ENCODE measurements at regions not wholly inside any gene's neighbourhood (a gene's known extent, or its start where the extent isn't known, plus 50 kb on each side); places are given as distances from the start of the nearest gene placed in this dataset.
A peak's percentile ranks its signal among the peaks of the same experiment; 100 is the strongest.

DNA sequence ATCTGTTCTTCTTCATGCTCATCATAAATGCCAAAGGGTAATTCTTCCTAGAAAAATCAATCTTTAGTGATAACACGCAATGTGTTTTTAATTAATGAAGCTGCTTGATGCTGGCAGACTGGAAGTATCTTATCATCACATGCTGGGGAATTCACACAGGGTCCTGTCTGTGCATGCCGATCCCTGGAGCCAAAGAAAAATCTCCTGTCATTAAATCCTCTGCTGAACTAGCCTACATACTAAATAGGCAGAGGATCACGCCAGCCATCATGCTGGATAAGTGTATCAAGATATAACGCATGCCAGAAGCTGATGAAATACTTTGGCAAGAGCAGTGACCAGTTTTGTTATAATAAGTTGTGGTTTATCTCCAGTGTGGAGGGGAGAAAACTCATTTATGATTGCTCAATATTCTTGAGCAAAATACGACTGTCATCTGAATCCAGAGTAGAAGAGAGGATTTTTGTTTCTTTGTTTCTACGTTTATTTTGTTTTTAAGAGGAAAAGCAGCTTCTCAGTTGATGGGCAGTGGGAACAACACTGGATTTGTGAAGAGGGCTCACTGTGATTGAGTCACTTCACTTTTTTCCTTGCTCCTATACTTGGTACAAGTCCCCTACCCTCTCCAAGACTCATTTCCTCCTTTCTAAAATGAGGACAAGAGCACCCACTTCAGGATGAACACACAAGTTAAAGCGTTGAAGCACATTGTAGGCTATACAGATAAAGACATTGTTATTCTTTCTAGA lies 649.1 kb downstream of the TNS3 start:
- DNase-seq, result peak; percentile 26
- Histone ChIP-seq H3K9me3 (no peaks in the 10 kb centered on the region), H3K27me3 (no peaks in the 10 kb centered on the region), H3K27ac (no peak overlapping the region), H3K4me1 (no peaks in the 10 kb centered on the region), H3K36me3 (ENCODE audit: low read depth, missing control alignments) (no peaks in the 10 kb centered on the region), H3K4me3 (no peak overlapping the region)
- WGBS, 2 donors, result 42 to 54% methylated on average over 7 of the region's 7 CpGs
- intact Hi-C loops (cut with DNase I; ENCODE audit: low total_unique reads), result no loop called here
- TF ChIP-seq, protein P1, sequence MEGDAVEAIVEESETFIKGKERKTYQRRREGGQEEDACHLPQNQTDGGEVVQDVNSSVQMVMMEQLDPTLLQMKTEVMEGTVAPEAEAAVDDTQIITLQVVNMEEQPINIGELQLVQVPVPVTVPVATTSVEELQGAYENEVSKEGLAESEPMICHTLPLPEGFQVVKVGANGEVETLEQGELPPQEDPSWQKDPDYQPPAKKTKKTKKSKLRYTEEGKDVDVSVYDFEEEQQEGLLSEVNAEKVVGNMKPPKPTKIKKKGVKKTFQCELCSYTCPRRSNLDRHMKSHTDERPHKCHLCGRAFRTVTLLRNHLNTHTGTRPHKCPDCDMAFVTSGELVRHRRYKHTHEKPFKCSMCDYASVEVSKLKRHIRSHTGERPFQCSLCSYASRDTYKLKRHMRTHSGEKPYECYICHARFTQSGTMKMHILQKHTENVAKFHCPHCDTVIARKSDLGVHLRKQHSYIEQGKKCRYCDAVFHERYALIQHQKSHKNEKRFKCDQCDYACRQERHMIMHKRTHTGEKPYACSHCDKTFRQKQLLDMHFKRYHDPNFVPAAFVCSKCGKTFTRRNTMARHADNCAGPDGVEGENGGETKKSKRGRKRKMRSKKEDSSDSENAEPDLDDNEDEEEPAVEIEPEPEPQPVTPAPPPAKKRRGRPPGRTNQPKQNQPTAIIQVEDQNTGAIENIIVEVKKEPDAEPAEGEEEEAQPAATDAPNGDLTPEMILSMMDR (IDR thresholded peaks at IDR 0.05), result no peak
- no peak for TF ChIP-seq POLR2A (IDR thresholded peaks at IDR 0.05)

DNA sequence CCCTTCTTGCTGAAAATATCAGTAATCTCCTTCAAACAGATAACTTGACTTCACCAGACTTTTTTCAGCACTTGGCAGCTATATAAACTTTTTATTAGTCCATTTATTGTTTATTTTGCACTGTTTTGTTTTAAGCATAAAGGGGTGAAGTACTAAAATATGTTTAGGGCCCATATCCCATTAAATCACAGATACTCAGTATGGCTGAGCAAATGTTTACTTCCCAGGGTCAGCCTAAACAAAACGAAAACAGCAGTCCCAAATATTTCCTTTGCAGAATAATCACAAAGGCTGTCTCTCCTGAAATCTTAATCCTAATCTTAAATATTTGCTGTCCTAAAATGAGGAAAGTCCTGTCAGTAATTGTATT lies 649.6 kb downstream of the TNS3 start:
- intact Hi-C loops (cut with DNase I; ENCODE audit: low total_unique reads), result no loop called here
- H3K27ac ChIP-seq, result no peak overlapping the region
- no peaks in the 10 kb centered on the region for H3K36me3 ChIP-seq (ENCODE audit: low read depth, missing control alignments)

DNA sequence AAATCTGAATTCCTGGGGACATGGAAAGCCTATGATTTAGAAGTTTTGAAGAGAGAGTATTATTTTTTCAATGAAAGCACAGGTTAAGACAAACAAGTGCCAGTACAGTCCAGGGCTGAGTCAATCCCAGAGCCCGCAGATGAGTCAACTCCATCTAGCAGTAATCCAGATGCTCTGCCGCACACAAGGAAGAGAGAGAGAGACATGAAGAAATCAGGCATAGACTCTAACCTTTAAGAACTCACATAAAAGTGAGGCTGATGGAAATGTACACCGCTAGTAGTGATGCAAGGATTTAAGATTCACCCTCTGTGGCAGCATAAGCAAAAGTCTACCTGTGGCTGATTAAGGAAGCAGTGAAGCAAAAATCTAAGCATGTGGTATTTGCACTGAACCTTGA lies 651.5 kb downstream of the TNS3 start:
- H3K4me1 ChIP-seq, result no peaks in the 10 kb centered on the region

More for the DNA sequence above, 649.6 kb downstream of the TNS3 start:
- DNase-seq, result no peak
- TF ChIP-seq, protein P1 (IDR thresholded peaks at IDR 0.05), result no peak
- no peak for TF ChIP-seq POLR2A (IDR thresholded peaks at IDR 0.05)
- Histone ChIP-seq H3K9me3 (no peaks in the 10 kb centered on the region), H3K4me3 (no peak overlapping the region), H3K4me1 (no peaks in the 10 kb centered on the region), H3K27me3 (no peaks in the 10 kb centered on the region)
- WGBS, 2 donors, result 21 to 65% methylated on average over 1 of the region's 1 CpG

DNA sequence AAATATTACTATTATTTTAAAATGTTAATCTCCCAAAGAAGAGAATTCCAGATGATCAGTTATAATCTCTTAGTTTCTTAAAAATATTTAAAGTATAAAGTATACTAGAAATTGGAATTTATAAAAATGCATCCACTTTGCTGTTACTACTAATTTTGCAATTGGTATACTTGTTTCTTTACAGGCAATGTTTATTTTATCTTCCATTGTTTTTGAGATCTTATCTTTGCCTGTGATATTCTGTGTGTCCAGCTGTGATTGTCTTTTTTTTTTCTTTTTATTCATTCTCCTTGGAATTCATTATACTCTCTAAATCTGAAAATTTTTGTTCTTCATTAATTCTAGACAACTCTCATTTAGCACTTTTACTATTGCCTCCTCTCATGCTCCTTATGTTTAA lies 652.6 kb downstream of the TNS3 start:
- Histone ChIP-seq H3K4me1 (no peaks in the 10 kb centered on the region), H3K4me3 (no peak overlapping the region), H3K27ac (no peak overlapping the region), H3K9me3 (no peaks in the 10 kb centered on the region), H3K36me3 (ENCODE audit: low read depth, missing control alignments) (no peaks in the 10 kb centered on the region), H3K27me3 (no peaks in the 10 kb centered on the region)
- DNase-seq, result no peak
- intact Hi-C loops (cut with DNase I; ENCODE audit: low total_unique reads), result no loop called here
- TF ChIP-seq, protein P1 (IDR thresholded peaks at IDR 0.05), result no peak
- TF ChIP-seq POLR2A (IDR thresholded peaks at IDR 0.05), result no peak

More for the DNA sequence above, 651.5 kb downstream of the TNS3 start:
- no peak for DNase-seq
- 73 to 95% methylated on average over 3 of the region's 3 CpGs for WGBS, 2 donors
- Histone ChIP-seq H3K9me3 (no peaks in the 10 kb centered on the region), H3K4me3 (no peak overlapping the region), H3K36me3 (ENCODE audit: low read depth, missing control alignments) (no peaks in the 10 kb centered on the region), H3K27ac (no peak overlapping the region), H3K27me3 (no peaks in the 10 kb centered on the region)
- no peak for TF ChIP-seq POLR2A (IDR thresholded peaks at IDR 0.05)
- TF ChIP-seq, protein P1 (IDR thresholded peaks at IDR 0.05), result no peak
- intact Hi-C loops (cut with DNase I; ENCODE audit: low total_unique reads), result no loop called here

DNA sequence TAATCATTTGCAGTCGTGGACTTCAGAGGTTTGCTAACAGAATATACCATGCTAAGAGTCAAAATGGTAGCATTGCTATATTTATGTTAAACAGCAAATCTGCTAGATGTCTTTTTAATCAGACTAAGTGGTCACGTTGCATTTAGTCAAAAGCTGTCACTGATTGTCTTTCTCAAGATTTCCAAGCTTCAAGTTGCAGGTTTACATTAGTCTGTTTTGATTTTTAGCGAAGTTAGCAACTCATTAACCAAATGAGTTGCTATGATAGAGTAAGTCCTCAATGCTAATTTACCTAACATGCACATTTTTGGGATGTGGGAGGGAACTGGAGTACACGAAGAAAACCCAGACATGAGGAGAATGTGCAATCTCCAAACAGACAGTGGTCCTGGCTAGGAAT lies 653.2 kb downstream of the TNS3 start:
- whole genome bisulfite sequencing, 2 donors, result 56 to 63% methylated on average over 4 of the region's 4 CpGs
- Histone ChIP-seq H3K27ac (no peak overlapping the region), H3K36me3 (ENCODE audit: low read depth, missing control alignments) (no peaks in the 10 kb centered on the region), H3K9me3 (no peaks in the 10 kb centered on the region), H3K27me3 (no peaks in the 10 kb centered on the region), H3K4me1 (no peaks in the 10 kb centered on the region), H3K4me3 (no peak overlapping the region)
- intact Hi-C loops (cut with DNase I; ENCODE audit: low total_unique reads), result no loop called here
- DNase-seq, result no peak
- TF ChIP-seq POLR2A (IDR thresholded peaks at IDR 0.05), result no peak
- TF ChIP-seq, protein P1 (IDR thresholded peaks at IDR 0.05), result no peak
